ENCODE measurements at regions not wholly inside any gene's neighbourhood (a gene's known extent, or its start where the extent isn't known, plus 50 kb on each side); places are given as distances from the start of the nearest gene placed in this dataset.

GRCh38 chr10:3926258-3926657, 141.2 kb upstream of the KLF6 start:
- TF ChIP-seq CTCF (IDR thresholded peaks at IDR 0.05) = no peak
- no peak for TF ChIP-seq E2F1 (CRISPR knock-in tag; IDR thresholded peaks at IDR 0.05)
- no peak for TF ChIP-seq MAX (CRISPR knock-in tag; IDR thresholded peaks at IDR 0.05)
- TF ChIP-seq RORB (CRISPR knock-in tag; IDR thresholded peaks at IDR 0.05) = no peak
- no peak for TF ChIP-seq ZSCAN18 (CRISPR knock-in tag; IDR thresholded peaks at IDR 0.05)
- TF ChIP-seq TEAD1 (CRISPR knock-in tag; IDR thresholded peaks at IDR 0.05) = no peak
- no peak for TF ChIP-seq FOXP4 (CRISPR knock-in tag; IDR thresholded peaks at IDR 0.05)
- TF ChIP-seq USF2 (CRISPR knock-in tag; IDR thresholded peaks at IDR 0.05) = no peak
- no peak for TF ChIP-seq MXD4 (CRISPR knock-in tag; IDR thresholded peaks at IDR 0.05; ENCODE audit: borderline replicate concordance)
- TF ChIP-seq ZNF532 (CRISPR knock-in tag; IDR thresholded peaks at IDR 0.05; ENCODE audit: borderline replicate concordance) = no peak
- TF ChIP-seq IRF1 (CRISPR knock-in tag; IDR thresholded peaks at IDR 0.05) = no peak
- TF ChIP-seq ZNF317 (CRISPR knock-in tag; IDR thresholded peaks at IDR 0.05; ENCODE audit: borderline replicate concordance, low read depth) = no peak
